Neuronal stem cell (in vitro differentiated cells): ENCODE measurements at regions not wholly inside any gene's neighbourhood (a gene's known extent, or its start where the extent isn't known, plus 50 kb on each side); places are given as distances from the start of the nearest gene placed in this dataset.

Experiments used
- DNase-seq: peaks from one replicate; pipeline ENCODE4 v3.0.0-alpha.2; 2013; ENCODE audit warnings: low spot score
- H2AFZ ChIP-seq: one replicate; pipeline ENCODE4 v1.6.1; 2013; ENCODE audit warnings: mild to moderate bottlenecking, low read length, inconsistent platforms
- H2AK5ac ChIP-seq: 2 replicates; pipeline ENCODE4 v1.6.1; 2013; ENCODE audit warnings: low read depth, mild to moderate bottlenecking, inconsistent platforms, low read length, moderate library complexity, mixed read lengths
- H2BK120ac ChIP-seq: 2 replicates; pipeline ENCODE4 v1.6.1; 2013; ENCODE audit warnings: low read depth, mild to moderate bottlenecking, inconsistent platforms, low read length, moderate library complexity, mixed read lengths
- H2BK12ac ChIP-seq: one replicate; pipeline ENCODE4 v1.6.1; 2013; ENCODE audit warnings: low read length, inconsistent platforms
- H2BK15ac ChIP-seq: 2 replicates; pipeline ENCODE4 v1.6.1; 2013; ENCODE audit warnings: mild to moderate bottlenecking, low read length, inconsistent platforms, mixed read lengths
- H2BK5ac ChIP-seq: one replicate; pipeline ENCODE4 v1.6.1; 2013; ENCODE audit warnings: inconsistent platforms, mild to moderate bottlenecking, low read length, moderate library complexity
- H3K14ac ChIP-seq: one replicate; pipeline ENCODE4 v1.6.1; 2013; ENCODE audit warnings: low read length, inconsistent platforms
- H3K18ac ChIP-seq: 2 replicates; pipeline ENCODE4 v1.6.1; 2013; ENCODE audit warnings: low read length, inconsistent platforms
- H3K23ac ChIP-seq: 2 replicates; pipeline ENCODE4 v1.6.1; 2013; ENCODE audit warnings: low read depth, mild to moderate bottlenecking, mixed read lengths, low read length, inconsistent platforms; ENCODE audit not compliant: poor library complexity
- H3K27ac ChIP-seq: replicated peaks from 3 replicates; pipeline ENCODE4 v1.5.1; 2013; ENCODE audit warnings: low read length, inconsistent platforms
- H3K27me3 ChIP-seq, 3 experiments: 2 replicates each; pipeline ENCODE4 v1.6.1; 2013; ENCODE audit warnings: low read length in 3 of 3, mild to moderate bottlenecking in 2 of 3, inconsistent platforms in 1 of 3, low read depth in 1 of 3, mixed read lengths in 1 of 3, moderate library complexity in 1 of 3; ENCODE audit not compliant: control insufficient read depth in 3 of 3, insufficient read depth in 3 of 3
- H3K36me3 ChIP-seq, 2 donors: replicated peaks in 1 of 2; 2 replicates each; pipeline ENCODE4 v1.6.1; 2013; ENCODE audit warnings: low read length in 2 of 2; ENCODE audit not compliant: control insufficient read depth in 2 of 2, insufficient read depth in 2 of 2
- H3K4ac ChIP-seq: 2 replicates; pipeline ENCODE4 v1.6.1; 2013; ENCODE audit warnings: inconsistent platforms, mild to moderate bottlenecking, low read length, moderate library complexity
- H3K4me1 ChIP-seq, 2 donors: 1 replicate in 1 of 2; 2 replicates in 1 of 2; pipeline ENCODE4 v1.6.1; 2013; ENCODE audit warnings: low read length in 2 of 2, low read depth in 1 of 2; ENCODE audit not compliant: control insufficient read depth in 2 of 2, insufficient read depth in 1 of 2
- H3K4me2 ChIP-seq: one replicate; pipeline ENCODE4 v1.6.1; 2013; ENCODE audit warnings: mild to moderate bottlenecking, low read length, inconsistent platforms; ENCODE audit not compliant: insufficient read depth, poor library complexity, severe bottlenecking
- H3K4me3 ChIP-seq, 2 donors: 2 replicates each; pipeline ENCODE4 v1.5.1; 2013; ENCODE audit warnings: low read length in 2 of 2, mild to moderate bottlenecking in 2 of 2, inconsistent platforms in 1 of 2, moderate library complexity in 1 of 2
- H3K79me1 ChIP-seq: one replicate; pipeline ENCODE4 v1.6.1; 2013; ENCODE audit warnings: low read depth, mild to moderate bottlenecking, inconsistent platforms, low read length, moderate library complexity
- H3K9ac ChIP-seq: one replicate; pipeline ENCODE4 v1.6.1; 2013; ENCODE audit warnings: mild to moderate bottlenecking, low read depth, low read length, inconsistent platforms; ENCODE audit not compliant: poor library complexity
- H3K9me3 ChIP-seq, 2 donors: replicated peaks in 1 of 2; 2 replicates each; pipeline versions ENCODE3 to v1.6.1; 2013; ENCODE audit warnings: low read length in 2 of 2, mild to moderate bottlenecking in 2 of 2, inconsistent platforms in 1 of 2, low read depth in 1 of 2, mixed read lengths in 1 of 2, moderate library complexity in 1 of 2; ENCODE audit not compliant: control insufficient read depth in 2 of 2, insufficient read depth in 1 of 2
- H4K8ac ChIP-seq: one replicate; pipeline ENCODE4 v1.6.1; 2013; ENCODE audit warnings: low read depth, mild to moderate bottlenecking, inconsistent platforms, low read length, moderate library complexity
- H4K91ac ChIP-seq: one replicate; pipeline ENCODE4 v1.6.1; 2013; ENCODE audit warnings: low read length, low read depth, mild to moderate bottlenecking, inconsistent platforms; ENCODE audit not compliant: poor library complexity
- WGBS, 2 donors: extraction: QIAGEN DNeasy Blood & Tissue Kit; methylation state at CpG; one replicate each; pipeline ENCODE4 v1.1.7; 2013; ENCODE audit warnings: missing lambda C conversion rate in 2 of 2, mixed read lengths in 1 of 2; ENCODE audit not compliant: insufficient read length in 2 of 2, insufficient replicate concordance in 1 of 2; ENCODE audit errors: extremely low coverage in 2 of 2; 5-methylcytosine and 5-hydroxymethylcytosine counted together

DNA sequence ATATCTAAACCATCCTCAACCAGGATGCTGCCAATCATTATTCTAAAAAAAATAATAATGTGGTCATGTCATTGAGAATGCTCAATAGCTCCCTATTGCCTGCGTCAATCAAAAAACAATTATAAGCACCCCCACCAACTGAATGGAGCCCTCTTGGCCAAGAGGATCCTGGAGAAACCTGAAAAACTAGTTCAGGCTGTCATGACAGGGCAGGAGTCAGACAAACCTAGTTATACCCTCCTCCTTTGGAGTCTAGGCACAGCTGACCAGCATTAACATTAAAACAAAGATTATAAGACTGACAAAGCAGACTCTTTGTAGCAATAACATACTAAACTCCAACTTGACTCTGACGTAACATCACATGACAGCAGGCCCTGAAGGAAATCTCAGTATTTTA lies 119.2 kb upstream of the CCL2 start:
- no peak overlapping the region for H3K14ac ChIP-seq
- H3K4me3 ChIP-seq, result no peak overlapping the region
- H4K8ac ChIP-seq, result no peak overlapping the region
- peaks cover 0 to 2% of the 10 kb centered on the region in 2 donors for H3K9me3 ChIP-seq
- H3K4me1 ChIP-seq, result peaks cover 0 to 11% of the 10 kb centered on the region in 2 donors
- H3K18ac ChIP-seq, result no peak overlapping the region
- H3K27ac ChIP-seq, result no peak overlapping the region
- H3K27me3 ChIP-seq, result no peaks in the 10 kb centered on the region
- no peak overlapping the region for H4K91ac ChIP-seq
- H3K9ac ChIP-seq, result no peak overlapping the region
- H2BK5ac ChIP-seq, result no peak overlapping the region
- no peak overlapping the region for H3K4me2 ChIP-seq
- no peak overlapping the region for H3K4ac ChIP-seq
- H2AK5ac ChIP-seq, result no peak overlapping the region
- no peaks in the 10 kb centered on the region for H3K79me1 ChIP-seq
- H3K36me3 ChIP-seq, result no peaks in the 10 kb centered on the region
- no peak overlapping the region for H3K23ac ChIP-seq
- H2BK15ac ChIP-seq, result no peak overlapping the region
- WGBS, 2 donors, result no CpG with 5 or more reads among the region's 2 CpGs
- no peak overlapping the region for H2BK120ac ChIP-seq
- H2AFZ ChIP-seq, result no peak overlapping the region
- DNase-seq, result no peak
- H2BK12ac ChIP-seq, result no peak overlapping the region

DNA sequence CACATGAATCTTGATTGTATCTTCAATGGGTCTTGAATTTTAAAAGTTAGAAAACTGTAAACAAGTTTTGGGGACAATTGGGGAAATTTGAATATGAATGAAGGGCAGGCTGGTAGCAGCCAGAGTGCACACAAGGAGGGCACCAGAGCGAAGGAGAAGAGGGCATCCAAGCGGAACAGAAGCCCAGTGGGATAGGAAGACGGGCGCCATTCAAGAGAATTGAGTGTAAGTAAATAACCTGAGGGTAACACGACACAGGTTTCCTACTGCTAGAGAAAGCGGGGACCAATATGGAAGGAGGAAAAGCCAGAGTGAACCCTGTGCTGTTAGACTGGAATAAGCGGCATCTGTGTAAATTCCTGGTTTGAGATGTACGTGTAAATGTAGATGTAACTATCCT lies 115.1 kb upstream of the CCL2 start:
- WGBS, 2 donors, result no CpG with 5 or more reads among the region's 8 CpGs
- no peak overlapping the region for H2BK15ac ChIP-seq
- peak overlapping the region; percentile 37 for H3K27ac ChIP-seq
- H2AK5ac ChIP-seq, result no peak overlapping the region
- H2AFZ ChIP-seq, result no peak overlapping the region
- H2BK12ac ChIP-seq, result no peak overlapping the region
- no peaks in the 10 kb centered on the region for H3K36me3 ChIP-seq
- H3K4me2 ChIP-seq, result no peak overlapping the region
- peaks cover 0 to 4% of the 10 kb centered on the region in 2 donors for H3K4me1 ChIP-seq
- H3K18ac ChIP-seq, result no peak overlapping the region
- H3K79me1 ChIP-seq, result no peaks in the 10 kb centered on the region
- H3K27me3 ChIP-seq, result no peaks in the 10 kb centered on the region
- no peak overlapping the region for H3K9ac ChIP-seq
- peaks cover 0 to 2% of the 10 kb centered on the region in 2 donors for H3K9me3 ChIP-seq
- no peak overlapping the region for H2BK5ac ChIP-seq
- H3K4me3 ChIP-seq, result no peak overlapping the region
- DNase-seq, result peak; percentile 12
- H3K23ac ChIP-seq, result no peak overlapping the region
- no peak overlapping the region for H3K4ac ChIP-seq
- H4K8ac ChIP-seq, result no peak overlapping the region
- H2BK120ac ChIP-seq, result no peak overlapping the region
- no peak overlapping the region for H3K14ac ChIP-seq
- H4K91ac ChIP-seq, result no peak overlapping the region

DNA sequence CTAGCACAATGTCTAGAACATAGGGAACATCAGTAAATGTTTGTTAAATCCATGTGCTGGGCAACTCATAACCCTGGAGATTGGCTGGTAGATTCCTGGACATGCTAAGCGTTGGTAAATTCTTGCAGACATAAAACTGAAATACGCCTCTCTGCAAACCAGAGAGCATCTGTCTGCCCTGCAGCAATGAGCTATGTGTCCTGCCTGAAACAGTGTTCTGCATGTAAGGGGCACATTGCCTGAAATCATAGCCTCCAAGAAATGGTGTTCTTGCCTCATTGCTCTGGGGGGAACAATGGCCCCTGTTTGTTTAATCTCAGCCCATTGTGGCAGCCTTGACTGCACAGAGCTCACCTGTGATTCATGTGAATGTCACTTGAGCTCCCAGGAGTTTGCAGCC lies 113.5 kb upstream of the CCL2 start:
- H3K27ac ChIP-seq, result no peak overlapping the region
- H3K18ac ChIP-seq, result no peak overlapping the region
- no peak overlapping the region for H3K4ac ChIP-seq
- no peak overlapping the region for H3K4me2 ChIP-seq
- no peaks in the 10 kb centered on the region for H3K79me1 ChIP-seq
- peaks cover 0 to 2% of the 10 kb centered on the region in 2 donors for H3K9me3 ChIP-seq
- no peaks in the 10 kb centered on the region for H3K36me3 ChIP-seq
- no peak overlapping the region for H2AFZ ChIP-seq
- no peak overlapping the region for H2AK5ac ChIP-seq
- no peak overlapping the region for H4K8ac ChIP-seq
- H3K4me3 ChIP-seq, result no peak overlapping the region
- H3K14ac ChIP-seq, result no peak overlapping the region
- H2BK5ac ChIP-seq, result no peak overlapping the region
- no peak overlapping the region for H3K9ac ChIP-seq
- peaks cover 0 to 4% of the 10 kb centered on the region in 2 donors for H3K4me1 ChIP-seq
- no peak overlapping the region for H2BK12ac ChIP-seq
- H3K23ac ChIP-seq, result no peak overlapping the region
- no peak overlapping the region for H2BK120ac ChIP-seq
- no peaks in the 10 kb centered on the region for H3K27me3 ChIP-seq
- DNase-seq, result no peak
- no peak overlapping the region for H4K91ac ChIP-seq
- H2BK15ac ChIP-seq, result no peak overlapping the region
- WGBS, 2 donors, result no CpG with 5 or more reads among the region's 2 CpGs

DNA sequence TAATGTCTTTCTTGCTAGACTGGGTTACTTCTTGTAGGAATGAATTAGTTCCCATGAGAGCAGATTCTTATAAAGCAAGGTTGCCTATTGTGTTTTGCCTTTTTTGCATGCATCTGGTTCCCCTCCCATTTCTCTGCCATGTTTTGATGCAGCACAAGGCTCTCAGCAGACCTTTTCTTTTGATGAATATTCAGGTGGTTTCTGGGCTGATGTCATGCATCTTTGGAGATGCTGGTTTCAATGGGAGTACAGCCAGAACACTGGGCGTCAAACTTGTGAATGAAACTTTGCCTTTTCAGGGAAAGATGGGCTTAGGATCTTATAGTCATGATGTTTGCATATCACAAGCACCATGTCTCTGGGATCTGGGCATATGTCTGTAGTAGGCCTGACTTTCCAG lies 111.7 kb upstream of the CCL2 start:
- no peak overlapping the region for H3K14ac ChIP-seq
- H3K4ac ChIP-seq, result no peak overlapping the region
- no peaks in the 10 kb centered on the region for H3K36me3 ChIP-seq
- H2AK5ac ChIP-seq, result no peak overlapping the region
- no peak overlapping the region for H3K4me3 ChIP-seq
- peaks cover 0 to 4% of the 10 kb centered on the region in 2 donors for H3K4me1 ChIP-seq
- no peak overlapping the region for H2BK120ac ChIP-seq
- H3K9me3 ChIP-seq, result no peaks in the 10 kb centered on the region
- H3K27ac ChIP-seq, result no peak overlapping the region
- no peak overlapping the region for H4K8ac ChIP-seq
- H3K23ac ChIP-seq, result no peak overlapping the region
- H3K4me2 ChIP-seq, result no peak overlapping the region
- no peak overlapping the region for H4K91ac ChIP-seq
- H2BK5ac ChIP-seq, result no peak overlapping the region
- DNase-seq, result no peak
- no peaks in the 10 kb centered on the region for H3K79me1 ChIP-seq
- H2BK12ac ChIP-seq, result no peak overlapping the region
- H2BK15ac ChIP-seq, result no peak overlapping the region
- no peak overlapping the region for H3K9ac ChIP-seq
- no CpG with 5 or more reads among the region's 1 CpG for WGBS, 2 donors
- H3K27me3 ChIP-seq, result no peaks in the 10 kb centered on the region
- no peak overlapping the region for H3K18ac ChIP-seq
- H2AFZ ChIP-seq, result no peak overlapping the region
